A549 (cell line): ENCODE measurements at regions not wholly inside any gene's neighbourhood (a gene's known extent, or its start where the extent isn't known, plus 50 kb on each side); places are given as distances from the start of the nearest gene placed in this dataset.

Source experiments
- ATAC-seq, 2 experiments: fragments of 200-7000 bp in 1 of 2; fragments of >200 bp in 1 of 2; cut with Nextera tagmentation in 1 of 2; cut with Tn5 transposase in 1 of 2; 3 replicates each; pipeline versions ENCODE4 v1.8.0 to v1.9.1; 2018 to 2020; ENCODE audit warnings: mild to moderate bottlenecking in 1 of 2, moderate library complexity in 1 of 2
- CTCF ChIA-PET: fragments of 300-600 bp; sonication (Branson Sonifier 250); formaldehyde crosslinking; extraction: SDS; loops from one replicate; lab custom pipeline; 2021; ENCODE audit warnings: antibody characterized with exemption, inconsistent platforms; lab: Yijun Ruan, JAX
- POLR2A ChIA-PET: fragments of 350-600 bp; formaldehyde crosslinking; extraction: SDS; loops from one replicate; lab custom pipeline; 2021; ENCODE audit warnings: antibody characterized with exemption, inconsistent platforms; lab: Yijun Ruan, JAX
- DNase-seq, 2 experiments: peaks; one replicate each; pipeline versions ENCODE4 v3.0.0 to v3.0.0-alpha.2; 2011 to 2016; ENCODE audit warnings: low read depth in 1 of 2, low spot score in 1 of 2
- FAIRE-seq: peaks from 2 replicates; lab custom pipeline; 2011; peaks lifted over from hg19 to GRCh38; lab: Jason Lieb, UNC
- H3K27ac ChIP-seq, 2 experiments: fragments of >200 bp; sonication (Bioruptor Twin); formaldehyde crosslinking; 3 replicates each; pipeline ENCODE4 v1.5.1; 2016 to 2017
- H3K4me1 ChIP-seq: fragments of >200 bp; sonication (Bioruptor Twin); formaldehyde crosslinking; 3 replicates; pipeline ENCODE4 v1.6.1; 2016
- H3K4me2 ChIP-seq: fragments of >200 bp; sonication (Bioruptor Twin); formaldehyde crosslinking; 3 replicates; pipeline ENCODE4 v1.6.1; 2016
- H3K4me3 ChIP-seq: fragments of >200 bp; sonication (Bioruptor Twin); formaldehyde crosslinking; 3 replicates; pipeline ENCODE4 v1.5.1; 2016
- H3K9me3 ChIP-seq: fragments of >200 bp; sonication (Bioruptor Twin); formaldehyde crosslinking; 3 replicates; pipeline ENCODE4 v1.6.1; 2016
- CHD4 ChIP-seq: fragments of 200-600 bp; sonication (generic); IDR thresholded peaks from 2 replicates; pipeline ENCODE4 v1.6.1; 2016; ENCODE audit warnings: antibody characterized with exemption, mild to moderate bottlenecking, borderline replicate concordance
- EP300 ChIP-seq, 2 experiments: fragments of >200 bp; sonication (Bioruptor Twin); formaldehyde crosslinking; IDR thresholded peaks; 2 replicates in 1 of 2; 3 replicates in 1 of 2; pipeline ENCODE4 v1.6.1; 2016 to 2017
- FOSL2 ChIP-seq, 2 experiments: fragments of 450-650 bp in 1 of 2; fragments of >200 bp in 1 of 2; sonication (Bioruptor Twin) in 1 of 2; formaldehyde crosslinking; IDR thresholded peaks; 2 replicates each; pipeline versions ENCODE4 v1.5.0 to v1.6.1; 2016 to 2020; ENCODE audit warnings: mild to moderate bottlenecking in 1 of 2, moderate library complexity in 1 of 2
- FOXS1 ChIP-seq: fragments of 250-450 bp; sonication (Bioruptor Pico); IDR thresholded peaks from 2 replicates; pipeline ENCODE4 v1.5.0; 2020; ENCODE audit warnings: mild to moderate bottlenecking, moderate library complexity
- HDAC2 ChIP-seq: fragments of 200-600 bp; sonication (generic); IDR thresholded peaks from 2 replicates; pipeline ENCODE4 v1.6.1; 2016
- HEYL ChIP-seq: fragments of 250-450 bp; sonication (Bioruptor Pico); IDR thresholded peaks from 2 replicates; pipeline ENCODE4 v1.8.0; 2021; ENCODE audit warnings: mild to moderate bottlenecking, moderate library complexity
- HOXA7 ChIP-seq: fragments of 250-450 bp; sonication (Bioruptor Pico); IDR thresholded peaks from 2 replicates; pipeline ENCODE4 v1.5.0; 2020; ENCODE audit warnings: mild to moderate bottlenecking, moderate library complexity
- HOXB13 ChIP-seq: fragments of 250-450 bp; sonication (Bioruptor Pico); IDR thresholded peaks from 2 replicates; pipeline ENCODE4 v1.5.0; 2020; ENCODE audit warnings: low read depth, mild to moderate bottlenecking, moderate library complexity
- MAZ ChIP-seq: fragments of 150-350 bp; IDR thresholded peaks from 2 replicates; pipeline ENCODE4 v1.6.1; 2014; ENCODE audit warnings: antibody characterized with exemption, low read depth, low read length, borderline replicate concordance
- MYC ChIP-seq: IDR thresholded peaks from 2 replicates; pipeline ENCODE4 v1.6.1; 2012; ENCODE audit warnings: mild to moderate bottlenecking, inconsistent platforms, low read length, improper control_type of control experiment, borderline replicate concordance
- NR3C1 ChIP-seq: fragments of >200 bp; sonication (Bioruptor Twin); formaldehyde crosslinking; IDR thresholded peaks from 3 replicates; pipeline ENCODE4 v1.6.1; 2017
- PHF8 ChIP-seq: fragments of 200-600 bp; sonication (generic); IDR thresholded peaks from 2 replicates; pipeline ENCODE4 v1.6.1; 2016; ENCODE audit warnings: low read depth, mild to moderate bottlenecking, antibody characterized with exemption, moderate library complexity, borderline replicate concordance
- POLR2AphosphoS2 ChIP-seq: conservative IDR thresholded peaks from 2 replicates; pipeline ENCODE4 v1.6.1; 2012; ENCODE audit warnings: low read length, improper control_type of control experiment, inconsistent platforms
- RFX5 ChIP-seq: fragments of 450-650 bp; IDR thresholded peaks from 2 replicates; pipeline ENCODE4 v1.7.1; 2014; ENCODE audit warnings: antibody characterized with exemption, mild to moderate bottlenecking, moderate library complexity
- RNF2 ChIP-seq: fragments of 200-600 bp; sonication (generic); IDR thresholded peaks from 2 replicates; pipeline ENCODE4 v1.6.1; 2016; ENCODE audit warnings: low read depth, mild to moderate bottlenecking, antibody characterized with exemption, moderate library complexity, borderline replicate concordance
- SREBF2 ChIP-seq: fragments of 450-650 bp; IDR thresholded peaks from 2 replicates; pipeline ENCODE4 v1.6.1; 2014; ENCODE audit warnings: mild to moderate bottlenecking, moderate library complexity
- TFCP2L1 ChIP-seq: fragments of 250-450 bp; sonication (Bioruptor Pico); IDR thresholded peaks from 2 replicates; pipeline ENCODE4 v1.5.0; 2021; ENCODE audit warnings: mild to moderate bottlenecking
- ZFP36 ChIP-seq: fragments of 450-650 bp; IDR thresholded peaks from 2 replicates; pipeline ENCODE4 v1.6.1; 2014; ENCODE audit warnings: borderline replicate concordance; ENCODE audit not compliant: partially characterized antibody
- WGBS: methylation state at CpG from one replicate; pipeline ENCODE4 v1.1.6; 2017; ENCODE audit errors: missing lambda C conversion rate; 5-methylcytosine and 5-hydroxymethylcytosine counted together
- TF ChIP-seq, protein P1 (sequence below): fragments of >200 bp; sonication (Bioruptor Twin); formaldehyde crosslinking; IDR thresholded peaks from 2 replicates; pipeline ENCODE4 v1.6.1; 2016
- TF ChIP-seq, protein P2 (sequence below): IDR thresholded peaks from 2 replicates; pipeline ENCODE4 v1.6.1; 2012; ENCODE audit warnings: low read depth, borderline replicate concordance
- TF ChIP-seq, protein P3 (sequence below): fragments of 250-450 bp; sonication (Bioruptor Pico); IDR thresholded peaks from 2 replicates; pipeline ENCODE4 v1.5.0; 2020; ENCODE audit warnings: low read depth, mild to moderate bottlenecking, moderate library complexity
- TF ChIP-seq, protein P4 (sequence below): IDR thresholded peaks from 2 replicates; pipeline ENCODE4 v1.6.1; 2012
- TF ChIP-seq, protein P5 (sequence below): fragments of >200 bp; sonication (Bioruptor Twin); formaldehyde crosslinking; IDR thresholded peaks from 3 replicates; pipeline ENCODE4 v1.6.1; 2016

DNA sequence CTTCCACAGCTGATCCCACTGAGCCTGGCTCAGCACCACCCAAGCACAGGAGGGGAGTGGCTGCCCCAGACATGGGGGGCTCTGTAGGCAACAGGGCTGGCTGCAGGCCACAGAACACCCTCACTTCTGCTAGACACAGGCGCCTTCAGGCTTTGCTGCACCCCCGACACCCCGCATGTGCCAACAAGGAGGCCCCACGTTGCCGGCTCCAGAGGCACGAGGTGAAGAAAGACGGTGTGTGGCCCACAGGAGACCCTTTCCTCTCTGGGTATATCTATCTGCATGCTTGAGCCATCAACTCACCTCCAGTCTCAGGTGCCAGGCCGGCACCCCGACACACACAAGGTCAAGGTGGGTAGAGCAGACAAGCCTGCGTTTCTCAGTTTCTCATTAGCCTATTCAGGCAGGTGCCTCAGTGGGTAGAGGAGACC lies 158.3 kb downstream of the DLL1 start:
- CTCF ChIA-PET, result no interaction called here
- WGBS, result 56% methylated on average over 4 of the region's 10 CpGs
- DNase-seq, result no peak
- H3K4me1 ChIP-seq, result no peaks in the 10 kb centered on the region
- H3K9me3 ChIP-seq, result no peaks in the 10 kb centered on the region
- H3K27ac ChIP-seq, result no peak overlapping the region
- H3K4me2 ChIP-seq, result no peak overlapping the region
- H3K4me3 ChIP-seq, result no peak overlapping the region
- FAIRE-seq, result no peak
- no peak for ATAC-seq
- POLR2A ChIA-PET, result no interaction called here
- no peak for TF ChIP-seq ZFP36
- TF ChIP-seq PHF8, result no peak
- TF ChIP-seq FOSL2 (IDR thresholded peaks at IDR 0.05), result no peak
- TF ChIP-seq FOSL2 (CRISPR knock-in tag; IDR thresholded peaks at IDR 0.05), result no peak
- TF ChIP-seq RNF2, result no peak
- TF ChIP-seq, protein P1, sequence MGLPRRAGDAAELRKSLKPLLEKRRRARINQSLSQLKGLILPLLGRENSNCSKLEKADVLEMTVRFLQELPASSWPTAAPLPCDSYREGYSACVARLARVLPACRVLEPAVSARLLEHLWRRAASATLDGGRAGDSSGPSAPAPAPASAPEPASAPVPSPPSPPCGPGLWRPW, result no peak
- no peak for TF ChIP-seq HEYL
- TF ChIP-seq SREBF2, result no peak
- TF ChIP-seq, protein P2, sequence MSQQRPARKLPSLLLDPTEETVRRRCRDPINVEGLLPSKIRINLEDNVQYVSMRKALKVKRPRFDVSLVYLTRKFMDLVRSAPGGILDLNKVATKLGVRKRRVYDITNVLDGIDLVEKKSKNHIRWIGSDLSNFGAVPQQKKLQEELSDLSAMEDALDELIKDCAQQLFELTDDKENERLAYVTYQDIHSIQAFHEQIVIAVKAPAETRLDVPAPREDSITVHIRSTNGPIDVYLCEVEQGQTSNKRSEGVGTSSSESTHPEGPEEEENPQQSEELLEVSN, result no peak
- TF ChIP-seq, protein P3, sequence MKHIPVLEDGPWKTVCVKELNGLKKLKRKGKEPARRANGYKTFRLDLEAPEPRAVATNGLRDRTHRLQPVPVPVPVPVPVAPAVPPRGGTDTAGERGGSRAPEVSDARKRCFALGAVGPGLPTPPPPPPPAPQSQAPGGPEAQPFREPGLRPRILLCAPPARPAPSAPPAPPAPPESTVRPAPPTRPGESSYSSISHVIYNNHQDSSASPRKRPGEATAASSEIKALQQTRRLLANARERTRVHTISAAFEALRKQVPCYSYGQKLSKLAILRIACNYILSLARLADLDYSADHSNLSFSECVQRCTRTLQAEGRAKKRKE (CRISPR knock-in tag), result no peak
- TF ChIP-seq HDAC2, result no peak
- TF ChIP-seq POLR2AphosphoS2, result no peak
- TF ChIP-seq, all 56 proteins: peak for 0

DNA sequence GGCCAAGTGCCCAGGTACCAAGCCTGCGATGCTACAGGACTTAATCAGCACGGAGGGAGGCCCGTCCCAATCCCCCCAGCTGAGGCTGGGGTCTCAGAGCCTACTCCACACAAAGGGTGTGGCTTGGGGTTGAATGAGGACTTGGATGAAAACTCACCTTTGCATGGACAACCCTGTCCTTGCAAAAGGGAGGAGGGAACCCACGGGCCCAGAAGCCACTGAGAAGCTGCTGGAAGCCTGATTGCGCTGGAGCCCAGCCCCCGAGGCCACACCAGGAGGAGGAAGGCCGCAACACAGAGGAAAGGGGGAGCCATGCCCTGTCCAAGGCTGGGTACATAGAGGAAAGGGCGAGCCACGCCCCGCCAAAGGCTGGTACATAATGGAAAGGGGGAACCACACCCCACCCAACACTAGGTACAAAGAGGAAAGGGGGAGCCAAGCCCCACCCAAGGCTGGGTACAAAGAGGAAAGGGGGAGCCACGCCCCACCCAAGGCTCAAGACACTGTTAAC lies 158.8 kb downstream of the DLL1 start:
- 26% methylated on average over 7 of the region's 11 CpGs for WGBS
- ChIA-PET CTCF (no interaction called here), POLR2A (no interaction called here)
- Histone ChIP-seq H3K4me1 (no peaks in the 10 kb centered on the region), H3K9me3 (no peaks in the 10 kb centered on the region), H3K27ac (no peak overlapping the region), H3K4me2 (no peak overlapping the region), H3K4me3 (no peak overlapping the region)
- TF ChIP-seq TFCP2L1 (CRISPR knock-in tag) (no peak), RFX5 (no peak), MAZ (no peak), NR3C1 (no peak), MYC (no peak), HOXB13 (no peak), FOXS1 (CRISPR knock-in tag) (no peak), HOXA7 (no peak), EP300 (IDR thresholded peaks at IDR 0.05) (no peak), CHD4 (no peak)
- TF ChIP-seq, protein P4, sequence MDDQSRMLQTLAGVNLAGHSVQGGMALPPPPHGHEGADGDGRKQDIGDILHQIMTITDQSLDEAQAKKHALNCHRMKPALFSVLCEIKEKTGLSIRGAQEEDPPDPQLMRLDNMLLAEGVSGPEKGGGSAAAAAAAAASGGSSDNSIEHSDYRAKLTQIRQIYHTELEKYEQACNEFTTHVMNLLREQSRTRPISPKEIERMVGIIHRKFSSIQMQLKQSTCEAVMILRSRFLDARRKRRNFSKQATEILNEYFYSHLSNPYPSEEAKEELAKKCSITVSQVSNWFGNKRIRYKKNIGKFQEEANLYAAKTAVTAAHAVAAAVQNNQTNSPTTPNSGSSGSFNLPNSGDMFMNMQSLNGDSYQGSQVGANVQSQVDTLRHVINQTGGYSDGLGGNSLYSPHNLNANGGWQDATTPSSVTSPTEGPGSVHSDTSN, result no peak
- TF ChIP-seq, protein P5, sequence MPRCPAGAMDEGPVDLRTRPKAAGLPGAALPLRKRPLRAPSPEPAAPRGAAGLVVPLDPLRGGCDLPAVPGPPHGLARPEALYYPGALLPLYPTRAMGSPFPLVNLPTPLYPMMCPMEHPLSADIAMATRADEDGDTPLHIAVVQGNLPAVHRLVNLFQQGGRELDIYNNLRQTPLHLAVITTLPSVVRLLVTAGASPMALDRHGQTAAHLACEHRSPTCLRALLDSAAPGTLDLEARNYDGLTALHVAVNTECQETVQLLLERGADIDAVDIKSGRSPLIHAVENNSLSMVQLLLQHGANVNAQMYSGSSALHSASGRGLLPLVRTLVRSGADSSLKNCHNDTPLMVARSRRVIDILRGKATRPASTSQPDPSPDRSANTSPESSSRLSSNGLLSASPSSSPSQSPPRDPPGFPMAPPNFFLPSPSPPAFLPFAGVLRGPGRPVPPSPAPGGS, result no peak
- FAIRE-seq, result no peak
- no peak for ATAC-seq
- DNase-seq, result no peak
